22Rv1 (cell line): ENCODE measurements at regions not wholly inside any gene's neighbourhood (a gene's known extent, or its start where the extent isn't known, plus 50 kb on each side); places are given as distances from the start of the nearest gene placed in this dataset.

Experiments
- ZFX ChIP-seq: fragments of 450-650 bp; IDR thresholded peaks from 2 replicates; pipeline ENCODE4 v1.6.1; 2017; ENCODE audit warnings: antibody characterized with exemption, borderline replicate concordance
- TF ChIP-seq, protein P1 (sequence below): fragments of 450-650 bp; IDR thresholded peaks from 2 replicates; pipeline ENCODE4 v1.5.1; 2017; ENCODE audit warnings: mild to moderate bottlenecking

DNA sequence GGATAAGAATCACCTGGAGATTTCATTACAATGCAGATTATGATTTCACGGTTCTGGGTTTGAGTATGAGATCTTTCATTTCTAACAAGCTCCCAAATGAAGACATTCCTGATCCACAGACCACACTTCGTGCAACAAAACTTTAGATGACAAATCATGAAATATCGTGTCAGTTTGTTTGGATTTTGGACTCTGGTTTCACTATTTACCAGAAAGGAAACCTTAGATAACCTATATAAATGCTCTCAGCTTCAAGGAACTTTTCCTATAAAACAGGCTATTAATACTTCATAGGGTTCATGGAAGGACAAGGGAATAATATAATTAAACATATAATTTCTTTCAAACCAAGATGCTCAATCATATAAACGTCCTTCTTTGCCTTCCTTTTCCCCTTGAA lies 930.5 kb upstream of the SLC10A2 start:
- TF ChIP-seq, protein P1, sequence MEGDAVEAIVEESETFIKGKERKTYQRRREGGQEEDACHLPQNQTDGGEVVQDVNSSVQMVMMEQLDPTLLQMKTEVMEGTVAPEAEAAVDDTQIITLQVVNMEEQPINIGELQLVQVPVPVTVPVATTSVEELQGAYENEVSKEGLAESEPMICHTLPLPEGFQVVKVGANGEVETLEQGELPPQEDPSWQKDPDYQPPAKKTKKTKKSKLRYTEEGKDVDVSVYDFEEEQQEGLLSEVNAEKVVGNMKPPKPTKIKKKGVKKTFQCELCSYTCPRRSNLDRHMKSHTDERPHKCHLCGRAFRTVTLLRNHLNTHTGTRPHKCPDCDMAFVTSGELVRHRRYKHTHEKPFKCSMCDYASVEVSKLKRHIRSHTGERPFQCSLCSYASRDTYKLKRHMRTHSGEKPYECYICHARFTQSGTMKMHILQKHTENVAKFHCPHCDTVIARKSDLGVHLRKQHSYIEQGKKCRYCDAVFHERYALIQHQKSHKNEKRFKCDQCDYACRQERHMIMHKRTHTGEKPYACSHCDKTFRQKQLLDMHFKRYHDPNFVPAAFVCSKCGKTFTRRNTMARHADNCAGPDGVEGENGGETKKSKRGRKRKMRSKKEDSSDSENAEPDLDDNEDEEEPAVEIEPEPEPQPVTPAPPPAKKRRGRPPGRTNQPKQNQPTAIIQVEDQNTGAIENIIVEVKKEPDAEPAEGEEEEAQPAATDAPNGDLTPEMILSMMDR, result no peak
- no peak for TF ChIP-seq ZFX
